Ascending aorta (tissue), 2 donors: ENCODE measurements at regions not wholly inside any gene's neighbourhood (a gene's known extent, or its start where the extent isn't known, plus 50 kb on each side); places are given as distances from the start of the nearest gene placed in this dataset.

ENCODE experiments used
- DNase-seq, 2 donors: peaks; one replicate each; pipeline ENCODE4 v3.0.0-alpha.2; 2019; ENCODE audit warnings: low spot score in 2 of 2
- H3K27ac ChIP-seq, 2 donors: fragments of 200-600 bp; sonication (generic); one replicate each; pipeline ENCODE4 v1.5.1; 2016 to 2017; ENCODE audit warnings: mild to moderate bottlenecking in 1 of 2
- H3K27me3 ChIP-seq: fragments of 200-600 bp; sonication (generic); one replicate; pipeline ENCODE4 v1.5.1; 2017
- H3K36me3 ChIP-seq, 2 donors: fragments of 200-600 bp; sonication (generic); one replicate each; pipeline ENCODE4 v1.5.1; 2016
- H3K4me1 ChIP-seq, 2 donors: fragments of 200-600 bp; sonication (generic); one replicate each; pipeline ENCODE4 v1.5.1; 2016 to 2017; ENCODE audit warnings: mild to moderate bottlenecking in 1 of 2
- H3K4me3 ChIP-seq, 2 donors: fragments of 200-600 bp; sonication (generic); one replicate each; pipeline ENCODE4 v1.5.1; 2016 to 2017; ENCODE audit warnings: mild to moderate bottlenecking in 1 of 2
- H3K9me3 ChIP-seq, 2 donors: fragments of 200-600 bp; sonication (generic); one replicate each; pipeline ENCODE4 v1.5.1; 2016
- intact Hi-C: fragments of 100-400 bp; cut with DNase I; formaldehyde crosslinking; loops from one replicate; pipeline ENCODE4 v1.15.1; 2023
- TF ChIP-seq, protein P1 (sequence below), 3 experiments: fragments of 200-600 bp in 2 of 3; fragments of 450-650 bp in 1 of 3; sonication (generic) in 2 of 3; IDR thresholded peaks; one replicate each; pipeline ENCODE4 v1.5.1; 2016 to 2019; ENCODE audit warnings: antibody characterized with exemption in 3 of 3, mild to moderate bottlenecking in 1 of 3, moderate library complexity in 1 of 3

DNA sequence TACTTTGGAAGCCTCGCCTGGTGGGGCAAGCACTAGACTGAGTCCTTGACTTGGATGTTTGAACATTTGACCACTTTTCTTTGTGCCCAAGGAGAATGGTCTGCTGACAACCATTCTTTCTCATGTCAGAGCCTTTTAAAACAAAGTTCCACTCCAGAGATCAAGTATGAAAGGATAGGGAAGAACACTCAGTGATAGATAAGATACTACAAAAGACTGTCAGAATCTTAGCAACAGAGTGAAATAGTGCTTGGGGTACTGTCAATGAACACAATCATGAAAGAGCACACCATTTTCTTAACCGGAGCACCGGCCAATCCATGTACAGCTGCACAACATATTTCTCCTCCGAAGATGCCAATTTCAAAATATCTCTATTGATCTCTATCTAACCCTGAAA, 82.8 kb upstream of the ADO start:
- Histone ChIP-seq H3K9me3 (no peaks in the 10 kb centered on the region), H3K36me3 (no peaks in the 10 kb centered on the region), H3K4me1 (no peaks in the 10 kb centered on the region), H3K27me3 (no peaks in the 10 kb centered on the region), H3K27ac (no peak overlapping the region), H3K4me3 (no peak overlapping the region)
- TF ChIP-seq, protein P1, sequence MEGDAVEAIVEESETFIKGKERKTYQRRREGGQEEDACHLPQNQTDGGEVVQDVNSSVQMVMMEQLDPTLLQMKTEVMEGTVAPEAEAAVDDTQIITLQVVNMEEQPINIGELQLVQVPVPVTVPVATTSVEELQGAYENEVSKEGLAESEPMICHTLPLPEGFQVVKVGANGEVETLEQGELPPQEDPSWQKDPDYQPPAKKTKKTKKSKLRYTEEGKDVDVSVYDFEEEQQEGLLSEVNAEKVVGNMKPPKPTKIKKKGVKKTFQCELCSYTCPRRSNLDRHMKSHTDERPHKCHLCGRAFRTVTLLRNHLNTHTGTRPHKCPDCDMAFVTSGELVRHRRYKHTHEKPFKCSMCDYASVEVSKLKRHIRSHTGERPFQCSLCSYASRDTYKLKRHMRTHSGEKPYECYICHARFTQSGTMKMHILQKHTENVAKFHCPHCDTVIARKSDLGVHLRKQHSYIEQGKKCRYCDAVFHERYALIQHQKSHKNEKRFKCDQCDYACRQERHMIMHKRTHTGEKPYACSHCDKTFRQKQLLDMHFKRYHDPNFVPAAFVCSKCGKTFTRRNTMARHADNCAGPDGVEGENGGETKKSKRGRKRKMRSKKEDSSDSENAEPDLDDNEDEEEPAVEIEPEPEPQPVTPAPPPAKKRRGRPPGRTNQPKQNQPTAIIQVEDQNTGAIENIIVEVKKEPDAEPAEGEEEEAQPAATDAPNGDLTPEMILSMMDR (IDR thresholded peaks at IDR 0.05): no peak
- no peak for DNase-seq
- intact Hi-C loops: no loop called here

DNA sequence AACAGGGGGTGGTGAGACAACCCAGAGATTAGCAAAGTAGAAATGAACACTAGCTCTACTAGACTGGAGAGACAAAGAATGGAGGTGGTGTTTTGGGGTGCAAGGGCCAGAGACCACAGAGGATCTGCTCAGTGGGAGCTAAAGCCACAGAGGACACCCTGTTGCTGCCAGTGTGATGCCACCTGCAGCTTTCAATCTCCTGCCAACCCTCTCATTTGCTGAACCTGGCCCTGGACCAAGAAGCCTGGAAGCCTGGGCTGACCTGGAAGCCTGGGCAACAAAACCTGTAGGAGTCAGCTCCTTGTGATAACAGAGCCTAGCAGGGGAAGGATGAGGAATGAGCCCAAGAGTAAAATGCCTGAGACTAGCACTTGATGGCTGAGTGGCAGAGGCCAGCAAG, 81.1 kb upstream of the ADO start:
- no peak overlapping the region for H3K4me3 ChIP-seq
- H3K27me3 ChIP-seq: no peaks in the 10 kb centered on the region
- intact Hi-C loops: no loop called here
- H3K27ac ChIP-seq: no peak overlapping the region
- H3K36me3 ChIP-seq: no peaks in the 10 kb centered on the region
- TF ChIP-seq, protein P1 (IDR thresholded peaks at IDR 0.05): no peak
- no peak for DNase-seq
- no peaks in the 10 kb centered on the region for H3K4me1 ChIP-seq
- H3K9me3 ChIP-seq: no peaks in the 10 kb centered on the region

DNA sequence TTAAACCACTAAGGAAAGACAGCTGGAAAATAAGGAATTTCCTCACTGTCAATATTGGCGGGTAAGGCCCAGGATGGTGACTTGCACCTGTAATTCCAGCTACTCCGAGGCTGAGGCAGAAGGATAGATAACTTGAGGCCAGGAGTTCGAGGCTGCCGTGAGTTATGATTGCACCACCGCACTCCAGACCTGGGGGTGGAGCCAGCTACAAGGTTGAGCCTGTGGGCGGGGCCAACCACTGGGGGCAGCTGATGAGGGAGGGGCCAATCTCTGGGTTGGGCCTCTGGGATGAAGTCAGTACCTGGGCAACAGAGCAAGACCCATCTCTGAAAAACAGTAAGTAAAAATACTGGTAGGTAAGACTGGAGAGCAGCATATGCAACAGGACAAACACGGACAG, 80.1 kb upstream of the ADO start:
- TF ChIP-seq, protein P1 (IDR thresholded peaks at IDR 0.05): no peak
- no peak overlapping the region for H3K4me3 ChIP-seq
- no peaks in the 10 kb centered on the region for H3K9me3 ChIP-seq
- no peaks in the 10 kb centered on the region for H3K4me1 ChIP-seq
- no peaks in the 10 kb centered on the region for H3K36me3 ChIP-seq
- intact Hi-C loops: no loop called here
- DNase-seq: no peak
- no peaks in the 10 kb centered on the region for H3K27me3 ChIP-seq
- no peak overlapping the region for H3K27ac ChIP-seq

DNA sequence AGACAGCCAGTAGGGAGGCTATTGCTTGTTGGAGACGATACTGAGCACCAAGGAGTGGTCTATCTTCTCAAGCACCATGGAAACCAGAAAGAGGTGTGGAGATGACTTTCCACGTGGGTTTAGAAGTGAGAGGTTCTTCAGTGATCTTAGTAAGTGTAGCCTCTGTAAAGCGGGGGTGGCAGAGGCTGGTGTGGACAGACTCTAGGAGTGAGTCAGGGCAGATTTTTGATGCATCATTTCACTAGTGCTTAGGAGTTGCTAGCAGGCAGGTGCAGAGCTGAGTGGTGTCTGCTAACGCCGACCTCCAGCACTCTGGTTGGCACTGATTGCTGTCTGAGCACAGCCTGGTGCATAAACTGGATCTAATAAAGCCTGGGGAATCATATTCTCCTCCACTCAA, 78.4 kb upstream of the ADO start:
- TF ChIP-seq, protein P1 (IDR thresholded peaks at IDR 0.05): no peak
- Histone ChIP-seq H3K4me1 (no peaks in the 10 kb centered on the region), H3K9me3 (no peaks in the 10 kb centered on the region), H3K27me3 (no peaks in the 10 kb centered on the region), H3K4me3 (no peak overlapping the region), H3K27ac (no peak overlapping the region), H3K36me3 (no peaks in the 10 kb centered on the region)
- no peak for DNase-seq
- intact Hi-C loops: no loop called here

DNA sequence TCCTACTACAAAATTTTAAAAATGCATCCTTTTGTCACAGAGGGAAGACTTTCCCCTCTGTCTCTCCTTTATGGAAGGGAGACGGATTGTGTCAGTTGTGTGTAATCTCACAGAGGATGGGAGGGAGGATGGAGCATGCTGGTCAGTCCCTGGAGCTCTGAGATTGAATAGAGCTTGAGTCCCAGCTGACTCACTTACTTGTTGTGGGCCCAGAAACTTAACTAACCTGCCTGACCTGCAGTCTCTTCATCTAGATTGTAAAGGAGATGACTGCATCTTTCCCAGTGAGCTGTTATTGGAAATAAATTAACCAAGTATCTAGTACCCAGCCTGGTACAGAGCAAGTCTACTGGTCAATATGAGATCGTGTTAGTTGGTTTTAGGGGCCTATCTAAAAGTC, 77.9 kb upstream of the ADO start:
- no peak for DNase-seq
- Histone ChIP-seq H3K27ac (no peak overlapping the region), H3K9me3 (no peaks in the 10 kb centered on the region), H3K27me3 (no peaks in the 10 kb centered on the region), H3K4me3 (no peak overlapping the region), H3K4me1 (no peaks in the 10 kb centered on the region), H3K36me3 (no peaks in the 10 kb centered on the region)
- intact Hi-C loops: no loop called here
- TF ChIP-seq, protein P1 (IDR thresholded peaks at IDR 0.05): no peak

DNA sequence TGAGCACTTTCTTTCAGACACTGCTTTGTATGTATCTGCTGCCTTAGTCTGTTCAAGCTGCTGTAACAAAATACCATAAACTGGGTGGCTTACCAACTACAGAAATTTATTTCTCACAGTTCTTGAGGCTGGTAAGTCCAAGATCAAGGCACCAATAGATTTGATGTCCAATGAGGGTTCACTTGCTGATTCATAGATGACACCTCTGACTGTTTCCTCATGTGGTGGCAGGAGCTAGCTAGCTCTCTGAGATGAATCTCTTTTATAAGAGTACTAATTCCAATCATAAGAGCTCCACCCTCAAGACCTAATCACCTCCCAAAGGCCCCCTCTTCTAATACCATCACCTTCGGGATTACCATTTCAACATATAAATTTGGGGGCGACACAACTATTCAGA, 76.6 kb upstream of the ADO start:
- no peaks in the 10 kb centered on the region for H3K36me3 ChIP-seq
- H3K9me3 ChIP-seq: no peaks in the 10 kb centered on the region
- H3K27me3 ChIP-seq: no peaks in the 10 kb centered on the region
- no peak overlapping the region for H3K27ac ChIP-seq
- H3K4me1 ChIP-seq: no peaks in the 10 kb centered on the region
- intact Hi-C loops: no loop called here
- TF ChIP-seq, protein P1 (IDR thresholded peaks at IDR 0.05): no peak
- DNase-seq: no peak
- H3K4me3 ChIP-seq: no peak overlapping the region
